K562 (cell line): ENCODE measurements at regions not wholly inside any gene's neighbourhood (a gene's known extent, or its start where the extent isn't known, plus 50 kb on each side); places are given as distances from the start of the nearest gene placed in this dataset.

Experiments
- BRF1 ChIP-seq: IDR thresholded peaks from 3 replicates; pipeline ENCODE4 v1.6.1; 2011; ENCODE audit warnings: borderline replicate concordance, mild to moderate bottlenecking; ENCODE audit not compliant: insufficient read length; ENCODE audit errors: extremely low read depth
- BRF2 ChIP-seq: IDR thresholded peaks from 3 replicates; pipeline ENCODE4 v1.6.1; 2011; ENCODE audit warnings: borderline replicate concordance, mild to moderate bottlenecking; ENCODE audit not compliant: insufficient read length, insufficient read depth
- FOS ChIP-seq: IDR thresholded peaks from 3 replicates; pipeline ENCODE4 v1.6.1; 2011; ENCODE audit not compliant: insufficient read length; ENCODE audit errors: extremely low read depth
- JUNB ChIP-seq: fragments of 450-650 bp; formaldehyde crosslinking; conservative IDR thresholded peaks from 2 replicates; pipeline ENCODE4 v1.4.0; 2020; ENCODE audit warnings: mild to moderate bottlenecking
- JUND ChIP-seq, 2 experiments: IDR thresholded peaks; 2 replicates in 1 of 2; 3 replicates in 1 of 2; pipeline ENCODE4 v1.6.1; 2011; ENCODE audit warnings: borderline replicate concordance in 2 of 2, low read depth in 2 of 2, low read length in 2 of 2, improper control_type of control experiment in 1 of 2, missing biosample characterization in 1 of 2, missing genetic modification characterization in 1 of 2, missing genetic modification reagents in 1 of 2
- LCOR ChIP-seq: sonication (generic); formaldehyde crosslinking; IDR thresholded peaks from 2 replicates; pipeline ENCODE4 v1.8.0; 2022; ENCODE audit warnings: mild to moderate bottlenecking, missing genetic modification reagents
- NR2C1 ChIP-seq, 2 experiments: fragments of 450-650 bp; IDR thresholded peaks; 2 replicates each; pipeline ENCODE4 v1.6.1; 2017; ENCODE audit warnings: mild to moderate bottlenecking in 2 of 2, antibody characterized with exemption in 1 of 2, inconsistent platforms in 1 of 2, missing compliant biosample characterization in 1 of 2, missing genetic modification characterization in 1 of 2
- NR3C1 ChIP-seq: sonication (generic); formaldehyde crosslinking; IDR thresholded peaks from 2 replicates; pipeline ENCODE4 v1.8.1; 2022; ENCODE audit warnings: missing genetic modification reagents
- NR4A1 ChIP-seq, 2 experiments: fragments of 250-450 bp in 1 of 2; fragments of 450-650 bp in 1 of 2; sonication (Bioruptor Pico) in 1 of 2; IDR thresholded peaks; 2 replicates each; pipeline versions ENCODE4 v1.4.0 to v1.6.1; 2016 to 2020; ENCODE audit warnings: mild to moderate bottlenecking in 2 of 2, missing compliant biosample characterization in 1 of 2, missing genetic modification characterization in 1 of 2, moderate library complexity in 1 of 2
- PPARD ChIP-seq: fragments of 250-450 bp; sonication (Bioruptor Pico); IDR thresholded peaks from 2 replicates; pipeline ENCODE4 v1.8.0; 2022; ENCODE audit warnings: inconsistent platforms, mild to moderate bottlenecking, moderate library complexity
- TAF7 ChIP-seq: fragments of 450-650 bp; IDR thresholded peaks from 2 replicates; pipeline ENCODE4 v1.6.1; 2016; ENCODE audit warnings: missing genetic modification characterization, missing compliant biosample characterization
- TSC22D4 ChIP-seq: fragments of 450-650 bp; IDR thresholded peaks from 2 replicates; pipeline ENCODE4 v1.6.1; 2016; ENCODE audit warnings: missing genetic modification characterization, missing biosample characterization, control low read depth
- XRCC4 ChIP-seq: IDR thresholded peaks from one replicate; pipeline ENCODE4 v1.6.1; 2011; ENCODE audit not compliant: insufficient read depth, insufficient read length; ENCODE audit errors: extremely low read depth
- ZNF174 ChIP-seq: fragments of 250-450 bp; sonication (Bioruptor Pico); IDR thresholded peaks from 2 replicates; pipeline ENCODE4 v1.4.0; 2020; ENCODE audit warnings: mild to moderate bottlenecking
- ZNF316 ChIP-seq: fragments of 450-650 bp; IDR thresholded peaks from 2 replicates; pipeline ENCODE4 v1.6.1; 2016
- ZNF444 ChIP-seq: fragments of 250-450 bp; sonication (Bioruptor Pico); IDR thresholded peaks from 2 replicates; pipeline ENCODE4 v1.4.0; 2020; ENCODE audit warnings: mild to moderate bottlenecking, moderate library complexity
- ZNF584 ChIP-seq: fragments of 200-800 bp; sonication (Bioruptor generic); IDR thresholded peaks from 2 replicates; pipeline ENCODE4 v1.6.1; 2016; ENCODE audit warnings: low read depth, mild to moderate bottlenecking, missing genetic modification characterization, missing compliant biosample characterization
- TF ChIP-seq, protein P1 (sequence below): IDR thresholded peaks from 2 replicates; pipeline ENCODE4 v1.6.1; 2016; ENCODE audit warnings: missing genetic modification characterization, missing compliant biosample characterization
- TF ChIP-seq, protein P2 (sequence below): fragments of 450-650 bp; IDR thresholded peaks from 2 replicates; pipeline ENCODE4 v1.6.1; 2016; ENCODE audit warnings: mild to moderate bottlenecking
- TF ChIP-seq, protein P3 (sequence below), 2 experiments: IDR thresholded peaks; 2 replicates each; pipeline ENCODE4 v1.6.1; 2012; ENCODE audit warnings: improper control_type of control experiment in 2 of 2, low read depth in 2 of 2, low read length in 2 of 2, borderline replicate concordance in 1 of 2

GRCh38 chr2:19786408-19787058 is 115.2 kb downstream of the TTC32 start (continued):
- TF ChIP-seq, protein P1, sequence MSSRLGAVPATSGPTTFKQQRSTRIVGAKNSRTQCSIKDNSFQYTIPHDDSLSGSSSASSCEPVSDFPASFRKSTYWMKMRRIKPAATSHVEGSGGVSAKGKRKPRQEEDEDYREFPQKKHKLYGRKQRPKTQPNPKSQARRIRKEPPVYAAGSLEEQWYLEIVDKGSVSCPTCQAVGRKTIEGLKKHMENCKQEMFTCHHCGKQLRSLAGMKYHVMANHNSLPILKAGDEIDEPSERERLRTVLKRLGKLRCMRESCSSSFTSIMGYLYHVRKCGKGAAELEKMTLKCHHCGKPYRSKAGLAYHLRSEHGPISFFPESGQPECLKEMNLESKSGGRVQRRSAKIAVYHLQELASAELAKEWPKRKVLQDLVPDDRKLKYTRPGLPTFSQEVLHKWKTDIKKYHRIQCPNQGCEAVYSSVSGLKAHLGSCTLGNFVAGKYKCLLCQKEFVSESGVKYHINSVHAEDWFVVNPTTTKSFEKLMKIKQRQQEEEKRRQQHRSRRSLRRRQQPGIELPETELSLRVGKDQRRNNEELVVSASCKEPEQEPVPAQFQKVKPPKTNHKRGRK (tag) = no peak
- TF ChIP-seq, protein P2, sequence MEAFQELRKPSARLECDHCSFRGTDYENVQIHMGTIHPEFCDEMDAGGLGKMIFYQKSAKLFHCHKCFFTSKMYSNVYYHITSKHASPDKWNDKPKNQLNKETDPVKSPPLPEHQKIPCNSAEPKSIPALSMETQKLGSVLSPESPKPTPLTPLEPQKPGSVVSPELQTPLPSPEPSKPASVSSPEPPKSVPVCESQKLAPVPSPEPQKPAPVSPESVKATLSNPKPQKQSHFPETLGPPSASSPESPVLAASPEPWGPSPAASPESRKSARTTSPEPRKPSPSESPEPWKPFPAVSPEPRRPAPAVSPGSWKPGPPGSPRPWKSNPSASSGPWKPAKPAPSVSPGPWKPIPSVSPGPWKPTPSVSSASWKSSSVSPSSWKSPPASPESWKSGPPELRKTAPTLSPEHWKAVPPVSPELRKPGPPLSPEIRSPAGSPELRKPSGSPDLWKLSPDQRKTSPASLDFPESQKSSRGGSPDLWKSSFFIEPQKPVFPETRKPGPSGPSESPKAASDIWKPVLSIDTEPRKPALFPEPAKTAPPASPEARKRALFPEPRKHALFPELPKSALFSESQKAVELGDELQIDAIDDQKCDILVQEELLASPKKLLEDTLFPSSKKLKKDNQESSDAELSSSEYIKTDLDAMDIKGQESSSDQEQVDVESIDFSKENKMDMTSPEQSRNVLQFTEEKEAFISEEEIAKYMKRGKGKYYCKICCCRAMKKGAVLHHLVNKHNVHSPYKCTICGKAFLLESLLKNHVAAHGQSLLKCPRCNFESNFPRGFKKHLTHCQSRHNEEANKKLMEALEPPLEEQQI = no peak
- TF ChIP-seq TSC22D4 (tag) (no peak), PPARD (CRISPR knock-in tag) (no peak), JUND (IDR thresholded peaks at IDR 0.05; ENCODE audit: borderline replicate concordance, low read depth, low read length) (peak; percentile 88), JUND (tag; IDR thresholded peaks at IDR 0.05; ENCODE audit: borderline replicate concordance, low read depth, low read length) (peak; percentile 89; the same call in 2 of the 3 replicates), XRCC4 (no peak), BRF1 (no peak), NR3C1 (no peak), ZNF174 (no peak), BRF2 (no peak), LCOR (0 out of 2 replicates have a peak, but pooled peaks have one; percentile 22), JUNB (CRISPR knock-in tag) (no peak), TAF7 (tag) (no peak), NR2C1 (IDR thresholded peaks at IDR 0.05) (no peak), NR2C1 (tag; IDR thresholded peaks at IDR 0.05) (peak; percentile 23; the same call in 1 of the 2 replicates), ZNF584 (no peak), ZNF444 (no peak), FOS (peak; percentile 6), ZNF316 (peak; percentile 100), NR4A1 (CRISPR knock-in tag; IDR thresholded peaks at IDR 0.05) (no peak), NR4A1 (tag; IDR thresholded peaks at IDR 0.05) (0 out of 2 replicates have a peak, but pooled peaks have one; percentile 19)
- TF ChIP-seq, protein P3, sequence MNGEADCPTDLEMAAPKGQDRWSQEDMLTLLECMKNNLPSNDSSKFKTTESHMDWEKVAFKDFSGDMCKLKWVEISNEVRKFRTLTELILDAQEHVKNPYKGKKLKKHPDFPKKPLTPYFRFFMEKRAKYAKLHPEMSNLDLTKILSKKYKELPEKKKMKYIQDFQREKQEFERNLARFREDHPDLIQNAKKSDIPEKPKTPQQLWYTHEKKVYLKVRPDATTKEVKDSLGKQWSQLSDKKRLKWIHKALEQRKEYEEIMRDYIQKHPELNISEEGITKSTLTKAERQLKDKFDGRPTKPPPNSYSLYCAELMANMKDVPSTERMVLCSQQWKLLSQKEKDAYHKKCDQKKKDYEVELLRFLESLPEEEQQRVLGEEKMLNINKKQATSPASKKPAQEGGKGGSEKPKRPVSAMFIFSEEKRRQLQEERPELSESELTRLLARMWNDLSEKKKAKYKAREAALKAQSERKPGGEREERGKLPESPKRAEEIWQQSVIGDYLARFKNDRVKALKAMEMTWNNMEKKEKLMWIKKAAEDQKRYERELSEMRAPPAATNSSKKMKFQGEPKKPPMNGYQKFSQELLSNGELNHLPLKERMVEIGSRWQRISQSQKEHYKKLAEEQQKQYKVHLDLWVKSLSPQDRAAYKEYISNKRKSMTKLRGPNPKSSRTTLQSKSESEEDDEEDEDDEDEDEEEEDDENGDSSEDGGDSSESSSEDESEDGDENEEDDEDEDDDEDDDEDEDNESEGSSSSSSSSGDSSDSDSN (IDR thresholded peaks at IDR 0.05; ENCODE audit: borderline replicate concordance in 1 of 2, low read depth in 2 of 2, low read length in 2 of 2) = no peak
